Erythroblast (primary cell): ENCODE measurements at regions not wholly inside any gene's neighbourhood (a gene's known extent, or its start where the extent isn't known, plus 50 kb on each side); places are given as distances from the start of the nearest gene placed in this dataset.

Source experiments
- GATA1 ChIP-seq: IDR thresholded peaks from 2 replicates; pipeline ENCODE4 v1.6.1; 2011; ENCODE audit warnings: low read depth, mild to moderate bottlenecking, control low read depth, low read length, moderate library complexity
- POLR2A ChIP-seq: IDR thresholded peaks from 2 replicates; pipeline ENCODE4 v1.6.1; 2011; ENCODE audit warnings: mild to moderate bottlenecking, low read length

DNA sequence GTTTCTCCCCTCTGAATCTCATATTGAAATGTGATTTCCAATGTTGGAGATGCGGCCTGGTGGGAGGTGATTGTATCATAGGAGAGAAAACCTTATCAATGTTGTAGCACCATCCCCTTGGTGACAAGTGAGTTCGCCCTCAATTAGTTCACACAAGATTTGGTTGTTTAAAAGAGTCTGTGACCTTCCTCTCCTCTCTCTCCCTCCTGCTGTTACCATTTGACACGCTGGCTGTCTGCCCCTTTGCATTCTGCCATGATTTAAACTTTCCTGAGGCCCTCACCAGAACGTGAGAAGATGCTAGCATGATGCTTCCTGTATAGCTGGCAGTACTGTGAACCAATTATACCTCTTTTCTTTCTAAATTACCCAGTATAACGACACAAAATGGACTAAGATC, 730.9 kb upstream of the PRMT6 start:
- no peak for TF ChIP-seq POLR2A
- TF ChIP-seq GATA1: no peak
